PC-9 (cell line): ENCODE measurements at regions not wholly inside any gene's neighbourhood (a gene's known extent, or its start where the extent isn't known, plus 50 kb on each side); places are given as distances from the start of the nearest gene placed in this dataset.

Experiments
- BruUV-seq: library from RNA; stranded (reverse); fragments of 400-500 nt; replicated peaks from 2 replicates; lab custom pipeline; 2021; lab: Mats Ljungman, UMichigan
- CTCF ChIA-PET: fragments of 300-600 bp; sonication (Branson Sonifier 250); formaldehyde crosslinking; loops from one replicate; lab custom pipeline; 2022; ENCODE audit warnings: antibody characterized with exemption; lab: Charles Lee
- POLR2A ChIA-PET: fragments of 300-600 bp; sonication (Branson Sonifier 250); formaldehyde crosslinking; loops from one replicate; lab custom pipeline; 2022; ENCODE audit warnings: antibody characterized with exemption; ENCODE audit not compliant: unreplicated experiment; lab: Charles Lee
- DNase-seq, 2 experiments: peaks; one replicate each; pipeline versions ENCODE4 v3.0.0 to v3.0.0-alpha.2; 2015 to 2022; ENCODE audit warnings: mixed read lengths in 1 of 2
- H2AFZ ChIP-seq: fragments of 200-600 bp; sonication (generic); 2 replicates; pipeline ENCODE4 v1.8.1; 2017; ENCODE audit warnings: antibody characterized with exemption
- H3F3A ChIP-seq: fragments of 200-600 bp; sonication (generic); 2 replicates; pipeline ENCODE4 v1.8.1; 2017; ENCODE audit warnings: antibody characterized with exemption, mild to moderate bottlenecking, low read depth; ENCODE audit not compliant: insufficient read depth
- H3K27ac ChIP-seq: fragments of 200-600 bp; sonication (generic); 2 replicates; pipeline ENCODE4 v1.6.1; 2016; ENCODE audit warnings: mixed run types
- H3K27me3 ChIP-seq: fragments of 200-600 bp; sonication (generic); 2 replicates; pipeline ENCODE4 v1.6.1; 2016; ENCODE audit warnings: low read depth, mixed run types; ENCODE audit not compliant: insufficient read depth
- H3K36me3 ChIP-seq: fragments of 200-600 bp; sonication (generic); 2 replicates; pipeline ENCODE4 v1.6.1; 2016; ENCODE audit warnings: low read depth, mixed run types
- H3K4me1 ChIP-seq: fragments of 200-600 bp; sonication (generic); replicated peaks from 2 replicates; pipeline ENCODE4 v1.6.1; 2016; ENCODE audit warnings: mixed run types; ENCODE audit not compliant: insufficient read depth
- H3K4me2 ChIP-seq: fragments of 200-600 bp; sonication (generic); 2 replicates; pipeline ENCODE4 v1.6.1; 2017; ENCODE audit warnings: mixed run types
- H3K4me3 ChIP-seq: fragments of 200-600 bp; sonication (generic); 2 replicates; pipeline ENCODE4 v1.6.1; 2016; ENCODE audit warnings: mixed run types
- H3K79me2 ChIP-seq: fragments of 200-600 bp; sonication (generic); 2 replicates; pipeline ENCODE4 v1.6.1; 2017; ENCODE audit warnings: low read depth, mixed run types
- H3K9me2 ChIP-seq: fragments of 200-600 bp; sonication (generic); 2 replicates; pipeline ENCODE4 v1.8.1; 2017; ENCODE audit warnings: mild to moderate bottlenecking; ENCODE audit not compliant: insufficient read depth
- H3K9me3 ChIP-seq: fragments of 200-600 bp; sonication (generic); 2 replicates; pipeline ENCODE4 v1.8.1; 2016; ENCODE audit warnings: low read depth; ENCODE audit not compliant: insufficient read depth
- H4K20me1 ChIP-seq: fragments of 200-600 bp; sonication (generic); 2 replicates; pipeline ENCODE4 v1.8.1; 2017; ENCODE audit not compliant: insufficient read depth
- CTCF ChIP-seq: fragments of 200-600 bp; sonication (generic); conservative IDR thresholded peaks from 2 replicates; pipeline ENCODE4 v1.6.1; 2017; ENCODE audit warnings: mixed run types, antibody characterized with exemption, mild to moderate bottlenecking, moderate library complexity
- EZH2 ChIP-seq: fragments of 200-600 bp; sonication (generic); IDR thresholded peaks from 2 replicates; pipeline ENCODE4 v1.8.0; 2017; ENCODE audit warnings: antibody characterized with exemption, low read depth
- intact Hi-C: fragments of 100-400 bp; cut with micrococcal nuclease; formaldehyde crosslinking; loops from one replicate; pipeline ENCODE4 v1.10.0; 2022; ENCODE audit not compliant: unreplicated experiment

DNA sequence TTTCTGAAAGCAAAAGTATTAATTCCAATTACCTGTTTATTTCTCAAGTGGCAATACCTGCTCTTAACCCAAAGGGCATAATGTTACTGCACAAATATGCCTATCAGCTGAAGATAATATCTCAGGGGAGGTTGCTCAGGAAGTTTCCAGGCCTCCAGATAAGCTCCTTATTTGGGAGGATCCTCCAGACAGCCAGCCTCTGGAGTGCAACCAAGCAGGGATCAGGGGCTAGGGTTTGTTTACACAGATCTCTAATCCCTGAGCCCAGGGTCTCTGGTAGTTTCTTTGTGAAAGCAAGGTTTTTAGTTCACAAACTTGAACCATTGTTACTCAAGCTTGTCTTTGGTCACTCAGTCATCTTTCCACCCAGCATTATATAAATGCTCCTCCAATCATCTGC lies 124.4 kb downstream of the SLC38A4 start:
- BruUV-seq, result no TSS peak
- no peak overlapping the region for H3K4me3 ChIP-seq
- H3F3A ChIP-seq, result no peaks in the 10 kb centered on the region
- ChIA-PET POLR2A (no interaction called here), CTCF (no interaction called here)
- H3K9me2 ChIP-seq, result no peaks in the 10 kb centered on the region
- H3K79me2 ChIP-seq, result no peaks in the 10 kb centered on the region
- no peaks in the 10 kb centered on the region for H3K27me3 ChIP-seq
- H2AFZ ChIP-seq, result no peak overlapping the region
- intact Hi-C loops, result no loop called here
- no peak overlapping the region for H3K4me2 ChIP-seq
- H3K36me3 ChIP-seq, result no peaks in the 10 kb centered on the region
- TF ChIP-seq EZH2 (no peak), CTCF (no peak)
- no peak for DNase-seq
- H3K4me1 ChIP-seq, result no peaks in the 10 kb centered on the region
- H3K9me3 ChIP-seq, result no peaks in the 10 kb centered on the region; the same call in 1 of the 2 replicates
- no peak overlapping the region for H3K27ac ChIP-seq
- H4K20me1 ChIP-seq, result no peaks in the 10 kb centered on the region

- H3K9me3 ChIP-seq, result no peaks in the 10 kb centered on the region; the same call in 1 of the 2 replicates
- H3K27me3 ChIP-seq, result no peaks in the 10 kb centered on the region
- no peaks in the 10 kb centered on the region for H4K20me1 ChIP-seq
- ChIA-PET POLR2A (no interaction called here), CTCF (no interaction called here)
- BruUV-seq, result no TSS peak
- H3K27ac ChIP-seq, result no peak overlapping the region
- no peak overlapping the region for H3K4me2 ChIP-seq
- no peaks in the 10 kb centered on the region for H3K79me2 ChIP-seq
- intact Hi-C loops, result no loop called here
- H3K4me3 ChIP-seq, result no peak overlapping the region
- TF ChIP-seq EZH2 (no peak), CTCF (no peak)
- no peaks in the 10 kb centered on the region for H3K9me2 ChIP-seq
- no peaks in the 10 kb centered on the region for H3F3A ChIP-seq
- no peak overlapping the region for H2AFZ ChIP-seq
- no peaks in the 10 kb centered on the region for H3K36me3 ChIP-seq
- DNase-seq, result no peak
- no peaks in the 10 kb centered on the region for H3K4me1 ChIP-seq
These were observed 125.8 kb downstream of the SLC38A4 start for GRCh38 chr12:46699986-46700385.

GRCh38 chr12:46698003-46698402 lies 127.8 kb downstream of the SLC38A4 start:
- Histone ChIP-seq H3K4me1 (no peaks in the 10 kb centered on the region), H3K4me3 (no peak overlapping the region), H3F3A (no peaks in the 10 kb centered on the region), H3K9me2 (no peaks in the 10 kb centered on the region), H4K20me1 (no peaks in the 10 kb centered on the region), H3K79me2 (no peaks in the 10 kb centered on the region), H2AFZ (no peak overlapping the region), H3K36me3 (no peaks in the 10 kb centered on the region), H3K27me3 (no peaks in the 10 kb centered on the region), H3K27ac (no peak overlapping the region), H3K9me3 (no peaks in the 10 kb centered on the region; the same call in 1 of the 2 replicates), H3K4me2 (no peak overlapping the region)
- no TSS peak for BruUV-seq
- CTCF ChIA-PET, result no interaction called here
- intact Hi-C loops, result no loop called here
- no peak for TF ChIP-seq CTCF
- no peak for TF ChIP-seq EZH2
- DNase-seq, result no peak
- POLR2A ChIA-PET, result no interaction called here
